GM12875 (cell line): ENCODE measurements at regions not wholly inside any gene's neighbourhood (a gene's known extent, or its start where the extent isn't known, plus 50 kb on each side); places are given as distances from the start of the nearest gene placed in this dataset.
"Not testable (repeated sequence)": the region's sequence is repeated elsewhere in the genome, so short reads cannot be mapped to it uniquely, and the experiment has no call there.

Experiments
- H3K4me3 ChIP-seq: one replicate; pipeline ENCODE4 v1.5.1; 2011; ENCODE audit warnings: low read depth, low read length, control low read depth
- TF ChIP-seq, protein P1 (sequence below): IDR thresholded peaks from 2 replicates; pipeline ENCODE4 v1.5.1; 2011; ENCODE audit warnings: low read depth, mild to moderate bottlenecking, control low read depth, inconsistent platforms, low read length, moderate library complexity, borderline replicate concordance; ENCODE audit not compliant: insufficient read depth

DNA sequence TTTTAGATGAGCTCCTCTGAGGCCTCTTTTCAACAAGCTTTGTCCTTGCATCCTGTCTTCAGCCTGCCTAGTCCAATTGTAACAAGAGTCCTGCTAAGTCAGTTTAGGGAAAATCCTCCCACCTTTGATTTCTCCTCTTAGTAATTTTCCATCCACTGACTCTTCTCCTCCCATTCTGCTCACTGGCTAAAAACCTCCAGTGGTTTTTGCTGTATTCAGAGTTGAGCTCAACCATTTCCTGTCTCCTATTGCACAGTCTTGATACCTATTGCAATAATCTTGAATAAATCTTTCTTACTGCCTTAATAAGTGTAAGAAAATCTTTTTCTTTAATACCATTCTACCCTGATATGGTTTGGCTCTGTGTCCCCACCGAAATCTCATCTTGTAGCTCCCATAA, 117.8 kb upstream of the ENPP6 start:
- TF ChIP-seq, protein P1, sequence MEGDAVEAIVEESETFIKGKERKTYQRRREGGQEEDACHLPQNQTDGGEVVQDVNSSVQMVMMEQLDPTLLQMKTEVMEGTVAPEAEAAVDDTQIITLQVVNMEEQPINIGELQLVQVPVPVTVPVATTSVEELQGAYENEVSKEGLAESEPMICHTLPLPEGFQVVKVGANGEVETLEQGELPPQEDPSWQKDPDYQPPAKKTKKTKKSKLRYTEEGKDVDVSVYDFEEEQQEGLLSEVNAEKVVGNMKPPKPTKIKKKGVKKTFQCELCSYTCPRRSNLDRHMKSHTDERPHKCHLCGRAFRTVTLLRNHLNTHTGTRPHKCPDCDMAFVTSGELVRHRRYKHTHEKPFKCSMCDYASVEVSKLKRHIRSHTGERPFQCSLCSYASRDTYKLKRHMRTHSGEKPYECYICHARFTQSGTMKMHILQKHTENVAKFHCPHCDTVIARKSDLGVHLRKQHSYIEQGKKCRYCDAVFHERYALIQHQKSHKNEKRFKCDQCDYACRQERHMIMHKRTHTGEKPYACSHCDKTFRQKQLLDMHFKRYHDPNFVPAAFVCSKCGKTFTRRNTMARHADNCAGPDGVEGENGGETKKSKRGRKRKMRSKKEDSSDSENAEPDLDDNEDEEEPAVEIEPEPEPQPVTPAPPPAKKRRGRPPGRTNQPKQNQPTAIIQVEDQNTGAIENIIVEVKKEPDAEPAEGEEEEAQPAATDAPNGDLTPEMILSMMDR: no peak

DNA sequence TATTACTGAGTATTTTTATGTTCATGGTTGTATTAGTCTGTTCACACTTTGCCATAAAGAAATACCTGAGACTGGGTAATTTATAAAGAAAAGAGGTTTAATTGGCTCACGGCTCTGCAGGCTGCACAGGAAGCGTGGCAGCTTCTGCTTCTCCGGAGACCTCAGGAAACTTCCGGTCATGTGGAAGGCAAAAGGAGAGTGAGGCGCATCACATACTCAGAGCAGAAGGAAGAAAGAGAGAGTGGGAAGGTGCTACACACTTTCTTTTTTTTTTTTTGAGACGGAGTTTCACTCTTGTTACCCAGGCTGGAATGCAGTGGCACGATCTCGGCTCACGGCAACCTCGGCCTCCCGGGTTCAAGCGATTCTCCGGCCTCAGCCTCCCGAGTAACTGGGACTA, 115.8 kb upstream of the ENPP6 start:
- not testable (repeated sequence) for H3K4me3 ChIP-seq

More for the DNA sequence above, 117.8 kb upstream of the ENPP6 start:
- no peak overlapping the region for H3K4me3 ChIP-seq

DNA sequence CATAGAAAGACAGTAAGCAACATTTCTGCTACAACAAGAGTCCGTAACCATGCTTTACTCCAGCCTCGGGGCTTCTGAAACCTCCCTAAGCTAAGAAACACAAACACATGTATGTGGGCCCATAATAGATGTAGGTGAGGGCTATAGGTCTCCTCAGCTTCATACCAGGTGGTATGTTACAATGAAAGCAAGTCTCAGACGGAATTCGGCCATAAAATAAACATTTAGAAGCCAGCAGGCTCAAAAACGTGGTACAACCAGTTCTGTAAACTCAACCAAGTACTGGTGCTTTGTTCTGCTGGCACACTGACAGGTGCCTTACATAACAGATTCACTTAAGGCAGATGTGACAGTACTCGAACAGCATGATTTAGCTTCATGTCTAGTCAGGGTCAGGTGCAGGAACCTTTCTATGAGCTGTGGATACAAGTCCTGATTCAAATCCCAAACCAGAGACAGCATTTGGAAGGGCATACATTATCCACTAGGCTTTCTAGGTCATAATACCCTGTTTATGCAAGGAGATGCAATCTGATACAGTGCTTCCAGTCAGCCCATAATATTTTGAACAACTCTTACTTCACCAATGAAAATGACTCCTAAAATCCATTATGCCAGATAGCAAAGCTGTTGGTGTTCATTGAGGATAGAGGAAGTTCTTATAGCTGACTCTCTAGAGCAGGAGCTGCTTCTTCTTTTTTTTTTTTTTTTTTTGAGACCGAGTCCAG, 113.8 kb upstream of the ENPP6 start:
- H3K4me3 ChIP-seq: no peak overlapping the region
- TF ChIP-seq, protein P1: no peak

DNA sequence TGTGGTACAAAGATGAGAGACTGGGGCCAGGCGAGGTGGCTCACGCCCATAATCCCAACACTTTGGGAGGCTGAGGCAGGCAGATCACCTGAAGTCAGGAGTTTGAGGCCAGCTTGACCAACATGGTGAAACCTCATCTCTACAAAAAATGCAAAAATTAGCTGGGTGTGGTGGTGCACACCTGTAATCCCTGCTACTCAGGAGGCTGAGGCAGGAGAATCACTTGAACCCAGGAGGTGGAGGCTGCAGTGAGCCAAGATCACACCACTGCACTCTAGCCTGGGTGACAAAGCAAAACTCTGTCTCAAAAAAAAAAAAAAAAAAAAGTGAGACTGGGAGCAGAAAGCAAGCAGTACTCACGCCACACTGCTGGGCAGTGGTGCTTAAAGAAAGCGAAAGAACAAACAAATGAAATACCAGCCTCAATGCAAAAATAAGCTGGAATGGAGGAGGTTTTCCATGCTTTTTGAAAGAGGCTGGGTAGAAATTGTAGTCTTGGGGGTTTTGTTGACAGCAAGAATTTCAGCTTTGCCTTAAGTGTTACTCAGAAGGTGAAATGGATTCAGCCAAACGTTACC, 112.9 kb upstream of the ENPP6 start:
- not testable (repeated sequence) for H3K4me3 ChIP-seq

DNA sequence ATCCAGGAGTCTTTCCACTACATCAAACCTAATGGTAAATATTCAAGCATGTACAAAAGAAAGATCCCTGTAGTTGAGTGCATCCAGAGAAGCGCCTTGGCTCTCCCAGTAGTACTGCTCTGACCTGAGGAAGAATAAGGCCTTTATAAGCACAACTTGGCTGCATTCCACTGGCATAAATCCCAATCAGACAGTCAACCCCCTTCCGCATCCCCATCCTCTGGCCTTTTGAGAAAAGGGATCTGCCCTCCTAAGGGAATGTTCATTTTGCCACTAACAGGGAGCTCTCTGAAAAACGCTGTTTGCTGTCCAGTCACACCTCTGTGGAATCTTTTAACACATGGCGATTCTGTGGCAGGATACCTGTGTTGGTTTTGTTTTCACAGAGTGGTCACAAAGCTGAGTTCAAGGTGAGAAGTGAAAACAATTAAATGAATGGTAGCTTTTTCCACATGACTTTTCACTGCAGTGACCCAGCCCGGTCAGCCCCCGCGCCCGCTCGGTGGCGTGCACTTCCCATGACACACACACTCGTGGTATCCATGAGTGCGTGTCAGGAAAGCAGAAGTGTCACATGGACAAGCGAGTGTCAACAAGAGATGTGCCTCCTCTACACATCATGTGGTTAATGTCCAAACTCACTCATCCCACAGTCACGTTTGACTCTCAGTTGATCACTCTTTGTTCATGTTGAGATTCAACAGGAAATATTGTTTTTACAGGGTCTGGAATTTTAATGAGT, 112.2 kb upstream of the ENPP6 start:
- TF ChIP-seq, protein P1: no peak
- H3K4me3 ChIP-seq: no peak overlapping the region

DNA sequence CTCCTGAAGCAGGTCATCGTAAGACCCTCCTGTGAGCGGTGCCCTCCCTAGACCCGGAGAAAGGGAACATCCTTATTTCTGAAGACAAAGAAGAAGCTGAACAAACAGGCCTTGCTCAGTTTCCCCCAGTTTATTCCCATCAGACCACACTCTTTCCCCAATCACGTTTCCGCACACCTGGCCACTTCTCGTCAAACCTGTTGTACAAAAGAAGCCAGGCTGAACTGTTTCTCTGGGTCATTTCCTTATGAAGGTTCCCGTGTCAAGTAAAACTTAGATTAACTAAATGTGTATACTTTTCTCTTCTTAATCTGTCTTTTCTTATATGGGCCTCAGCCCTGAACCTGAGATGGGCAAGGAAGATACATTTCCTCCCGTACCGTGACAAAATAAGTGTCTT, 111.6 kb upstream of the ENPP6 start:
- TF ChIP-seq, protein P1: no peak
- no peak overlapping the region for H3K4me3 ChIP-seq

DNA sequence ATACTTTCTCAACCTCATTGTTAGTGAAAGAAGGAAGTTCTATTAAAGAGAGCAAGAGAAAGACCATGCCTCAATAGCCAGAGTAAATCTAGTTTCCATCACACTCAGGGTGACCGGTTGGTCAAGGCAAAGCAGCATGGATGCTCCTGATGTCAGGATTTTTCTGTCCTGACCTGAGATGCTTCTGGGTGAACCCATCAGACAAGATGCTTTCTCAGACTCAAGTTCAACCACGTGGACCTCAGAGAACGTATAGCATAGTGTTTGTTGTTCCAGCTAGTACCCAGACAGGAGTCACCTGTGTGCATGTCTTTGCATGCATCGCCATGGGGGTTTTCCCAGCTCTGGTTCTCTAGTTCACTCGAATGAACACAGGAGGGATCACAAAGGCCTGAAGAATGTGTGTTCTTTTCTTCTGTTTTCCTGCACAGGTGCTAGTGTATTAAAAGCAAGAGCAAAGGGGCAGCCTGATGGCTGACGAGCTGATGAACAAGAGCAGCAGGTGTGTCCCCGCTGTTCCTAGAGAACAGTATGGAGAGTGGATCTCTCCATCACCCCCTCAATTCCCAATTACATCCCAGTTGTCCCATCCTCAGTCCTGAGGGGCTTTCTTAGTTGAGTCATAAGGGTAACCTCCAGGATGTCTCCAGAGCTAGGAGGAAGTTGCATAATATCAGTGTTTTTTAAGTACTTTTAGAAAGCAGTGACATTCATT, 110.5 kb upstream of the ENPP6 start:
- H3K4me3 ChIP-seq: no peak overlapping the region
- TF ChIP-seq, protein P1: no peak
